GM12892 (cell line): ENCODE measurements at regions not wholly inside any gene's neighbourhood (a gene's known extent, or its start where the extent isn't known, plus 50 kb on each side); places are given as distances from the start of the nearest gene placed in this dataset.
"Not testable (repeated sequence)": the region's sequence is repeated elsewhere in the genome, so short reads cannot be mapped to it uniquely, and the experiment has no call there.

Source experiments
- DNase-seq: peaks from one replicate; pipeline ENCODE4 v3.0.0; 2011; ENCODE audit not compliant: insufficient read length
- FAIRE-seq: peaks from 2 replicates; lab custom pipeline; 2011; peaks lifted over from hg19 to GRCh38; lab: Jason Lieb, UNC
- POLR2A ChIP-seq: IDR thresholded peaks from 2 replicates; pipeline ENCODE4 v1.6.1; 2011; ENCODE audit warnings: low read depth, low read length, control low read depth
- POLR2AphosphoS5 ChIP-seq: IDR thresholded peaks from 2 replicates; pipeline ENCODE4 v1.6.1; 2011; ENCODE audit warnings: low read depth, low read length, control low read depth
- TAF1 ChIP-seq: IDR thresholded peaks from 2 replicates; pipeline ENCODE4 v1.6.1; 2011; ENCODE audit warnings: low read depth, mild to moderate bottlenecking, control low read depth, low read length, borderline replicate concordance

DNA sequence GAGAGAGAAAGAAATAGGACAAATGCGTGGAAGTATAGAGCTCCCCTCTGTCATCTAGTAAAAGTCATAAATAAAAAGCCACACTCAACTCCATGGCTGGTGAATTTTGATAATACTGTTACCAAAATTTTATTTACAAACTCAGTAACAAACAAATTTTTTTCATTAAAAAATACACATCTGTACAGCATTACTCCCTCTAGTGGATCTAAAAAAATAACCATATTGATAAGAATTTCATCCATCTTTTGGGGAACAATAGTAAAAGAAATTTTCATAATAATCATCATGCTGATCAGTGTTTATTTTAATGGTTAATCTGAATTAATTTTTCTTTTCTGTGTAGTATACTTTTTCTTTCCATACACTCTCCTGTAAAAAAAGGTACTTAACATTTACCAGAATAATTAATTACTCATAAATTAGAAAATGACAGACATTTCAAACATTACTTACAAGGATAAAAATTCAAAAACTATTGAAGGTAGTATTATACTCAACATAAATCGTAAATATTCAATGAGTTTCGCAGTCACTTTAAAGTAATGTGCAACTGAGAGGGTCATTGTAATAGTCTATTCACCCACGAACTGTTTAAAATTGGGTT lies 173.5 kb upstream of the LSM14A start:
- FAIRE-seq = no peak
- TF ChIP-seq TAF1 = no peak
- TF ChIP-seq POLR2AphosphoS5 = no peak
- no peak for TF ChIP-seq POLR2A
- DNase-seq = no peak

DNA sequence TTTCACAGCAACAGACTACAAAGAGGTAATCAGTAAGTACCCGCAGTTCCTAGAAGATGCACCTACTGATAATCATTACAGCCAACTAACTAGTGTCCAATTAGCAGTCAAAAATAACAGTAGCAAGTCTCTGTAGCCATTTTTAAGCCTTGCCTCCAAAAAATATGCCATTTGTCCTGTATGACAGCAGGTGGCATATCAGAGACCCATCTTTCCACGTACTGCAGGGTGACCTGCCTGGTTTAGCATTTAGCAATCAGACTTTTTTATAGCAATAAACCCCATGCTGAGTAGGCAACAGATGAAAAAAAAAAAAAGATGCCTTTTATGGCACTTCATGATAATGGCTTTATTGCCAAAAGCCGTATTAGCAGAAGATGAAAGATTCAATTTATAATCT lies 155.3 kb upstream of the LSM14A start:
- no peak for DNase-seq
- TF ChIP-seq POLR2AphosphoS5 (no peak), POLR2A (no peak), TAF1 (no peak)
- no peak for FAIRE-seq

DNA sequence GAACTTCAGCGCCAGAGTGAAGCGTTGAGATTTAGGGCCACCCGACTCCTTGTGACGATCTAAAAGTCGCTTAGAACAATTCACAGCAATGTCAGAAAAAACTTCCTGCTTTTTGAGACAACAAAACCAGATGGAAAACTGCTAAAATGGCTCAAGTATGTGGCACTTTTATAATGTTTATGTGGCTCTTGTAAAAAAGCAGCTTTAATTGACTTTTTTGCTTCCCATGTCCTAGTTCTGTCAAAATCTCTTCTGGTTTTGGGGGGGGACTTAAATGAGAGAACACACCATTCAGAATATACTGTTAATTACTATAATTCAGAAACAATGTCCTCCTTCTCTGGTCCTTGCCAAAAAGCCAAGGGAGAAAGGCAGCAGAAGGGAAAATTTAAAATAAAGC lies 154.7 kb upstream of the LSM14A start:
- DNase-seq = no peak
- no peak for FAIRE-seq
- no peak for TF ChIP-seq POLR2AphosphoS5
- TF ChIP-seq POLR2A = no peak
- TF ChIP-seq TAF1 = no peak

DNA sequence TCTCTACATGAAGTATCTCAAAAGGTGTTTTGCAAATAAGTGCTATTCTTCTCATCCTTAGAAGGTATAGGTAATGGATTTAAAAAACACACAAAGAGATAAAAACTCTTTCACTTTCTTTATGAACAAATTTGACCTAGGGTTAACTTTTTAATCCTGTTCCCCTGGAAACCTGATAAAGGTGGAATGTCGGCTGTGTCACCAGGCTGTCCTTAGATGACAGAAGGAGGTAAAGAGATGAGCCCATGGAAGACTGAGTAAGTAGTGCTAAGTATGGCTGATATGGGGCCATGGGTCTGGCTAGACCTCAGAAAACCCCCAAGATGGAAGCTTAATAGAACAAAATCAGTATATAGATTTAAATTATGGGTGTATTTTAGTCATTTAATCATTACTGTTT lies 153.8 kb upstream of the LSM14A start:
- FAIRE-seq (no peak), DNase-seq (no peak)
- TF ChIP-seq POLR2A = no peak
- TF ChIP-seq TAF1 = no peak
- TF ChIP-seq POLR2AphosphoS5 = no peak

DNA sequence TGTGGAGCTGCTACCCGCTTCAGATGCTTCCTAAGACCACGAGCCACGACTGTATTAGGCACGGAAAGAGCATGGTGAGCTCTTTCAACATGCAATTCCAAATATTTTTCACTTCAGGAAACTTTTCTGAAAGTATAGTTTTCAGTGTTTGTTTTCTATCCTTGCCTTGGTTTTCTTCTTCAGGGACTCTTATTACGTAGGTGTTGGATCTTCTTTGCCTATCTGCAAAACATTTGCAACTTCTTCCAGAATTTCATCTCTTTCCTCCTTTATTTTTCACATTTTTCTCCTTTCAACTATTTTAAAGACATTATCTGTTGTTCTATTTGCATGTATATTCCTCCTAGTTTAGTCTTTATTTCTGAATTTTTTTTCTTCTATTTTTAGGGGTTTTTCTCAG lies 148.9 kb upstream of the LSM14A start:
- DNase-seq = no peak
- no peak for FAIRE-seq
- TF ChIP-seq POLR2AphosphoS5 (no peak), TAF1 (no peak), POLR2A (no peak)

DNA sequence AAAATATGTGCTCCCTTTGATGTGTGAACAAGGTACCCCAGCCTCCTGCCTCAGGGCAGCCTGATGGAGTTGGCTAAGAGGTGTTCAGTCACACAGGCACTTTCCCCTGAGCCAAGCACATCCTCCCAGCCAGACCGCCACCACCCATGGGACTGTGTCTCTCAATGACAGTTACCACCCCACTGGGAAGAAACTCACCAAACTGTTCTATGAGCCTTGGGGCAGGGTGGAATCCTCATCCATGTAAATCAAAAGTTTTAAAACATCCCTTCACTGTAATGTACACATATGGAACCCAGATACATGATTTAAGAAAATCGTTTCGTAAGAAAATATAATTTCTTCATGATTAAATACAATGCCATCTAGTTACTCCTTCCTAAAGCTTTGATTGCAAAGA lies 138.4 kb upstream of the LSM14A start:
- no peak for FAIRE-seq
- TF ChIP-seq POLR2A (no peak), POLR2AphosphoS5 (no peak), TAF1 (no peak)
- no peak for DNase-seq

DNA sequence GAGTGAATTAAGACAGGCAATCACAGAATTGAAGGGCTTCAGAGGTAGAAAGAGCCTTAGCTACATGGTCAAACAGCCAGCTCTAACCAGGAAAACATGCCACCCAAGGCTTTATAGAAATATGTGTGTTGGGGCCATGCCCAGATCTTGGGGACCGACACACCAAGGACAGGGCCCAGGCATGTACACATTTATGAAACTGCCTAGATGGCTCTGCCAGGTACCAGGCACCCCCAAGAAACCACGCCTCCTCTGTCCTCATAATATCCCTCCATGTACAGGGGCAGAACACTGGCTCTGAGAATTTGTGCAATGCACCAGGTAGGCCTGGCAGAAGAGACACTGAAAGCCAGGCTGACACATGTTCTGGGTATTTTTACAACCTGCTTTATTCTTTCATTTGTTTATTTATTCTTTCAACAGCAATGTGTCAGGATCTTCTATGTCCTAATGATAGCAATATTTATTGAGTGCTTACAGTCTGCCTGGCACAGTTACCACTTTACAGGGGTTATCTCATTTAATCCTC lies 137.9 kb upstream of the LSM14A start:
- DNase-seq (no peak), FAIRE-seq (no peak)
- no peak for TF ChIP-seq POLR2A
- no peak for TF ChIP-seq POLR2AphosphoS5
- no peak for TF ChIP-seq TAF1

DNA sequence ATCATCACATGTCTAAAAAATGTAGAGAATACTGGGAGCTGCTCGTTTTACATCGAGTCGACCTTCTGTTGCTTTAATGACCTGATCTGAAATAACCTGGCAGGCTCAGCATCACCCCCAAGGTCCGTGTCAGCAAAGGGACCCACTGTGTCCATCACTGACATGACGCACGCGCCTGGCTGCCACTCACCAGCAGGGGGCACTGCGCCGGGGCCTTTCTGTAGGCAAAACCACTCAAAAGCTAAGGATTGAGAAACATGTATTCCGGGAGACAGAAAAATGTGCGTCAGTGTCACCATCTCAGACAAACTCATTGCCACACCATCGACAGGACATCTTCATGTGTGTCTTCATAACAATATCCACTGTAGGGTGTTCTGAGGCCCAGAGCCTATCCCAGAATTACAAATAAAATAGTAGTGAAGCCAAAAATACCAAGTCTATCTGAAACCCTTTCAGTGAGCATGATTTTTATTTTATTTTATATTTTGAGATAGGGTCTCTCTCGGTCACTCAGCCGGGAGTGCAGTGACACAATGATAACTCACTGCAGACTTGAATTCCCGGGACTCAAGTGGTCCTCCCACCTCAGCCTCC lies 130.3 kb upstream of the LSM14A start:
- DNase-seq (peak; percentile 32), FAIRE-seq (peak; percentile 17)
- TF ChIP-seq TAF1 (no peak), POLR2A (no peak), POLR2AphosphoS5 (no peak)

DNA sequence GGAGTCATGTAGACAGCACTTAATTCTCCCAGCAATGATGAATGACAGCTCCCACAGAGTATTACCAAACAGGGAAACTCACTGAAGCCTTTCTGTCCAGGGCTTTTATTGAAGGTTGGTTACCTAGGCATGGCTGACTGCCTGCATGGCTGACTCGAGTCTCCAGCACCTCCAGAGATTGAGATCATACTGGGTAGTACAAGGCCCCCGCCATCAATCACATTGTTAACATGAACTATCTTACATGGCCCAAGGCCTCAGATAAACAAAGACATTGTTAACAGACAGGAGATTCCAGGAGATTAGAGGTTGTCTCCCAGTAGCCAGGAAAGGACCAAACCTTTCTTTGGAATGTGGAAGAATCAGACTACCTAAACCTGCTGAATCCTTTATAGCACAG lies 128.3 kb upstream of the LSM14A start:
- DNase-seq (no peak), FAIRE-seq (no peak)
- TF ChIP-seq POLR2AphosphoS5 (no peak), POLR2A (no peak), TAF1 (no peak)

DNA sequence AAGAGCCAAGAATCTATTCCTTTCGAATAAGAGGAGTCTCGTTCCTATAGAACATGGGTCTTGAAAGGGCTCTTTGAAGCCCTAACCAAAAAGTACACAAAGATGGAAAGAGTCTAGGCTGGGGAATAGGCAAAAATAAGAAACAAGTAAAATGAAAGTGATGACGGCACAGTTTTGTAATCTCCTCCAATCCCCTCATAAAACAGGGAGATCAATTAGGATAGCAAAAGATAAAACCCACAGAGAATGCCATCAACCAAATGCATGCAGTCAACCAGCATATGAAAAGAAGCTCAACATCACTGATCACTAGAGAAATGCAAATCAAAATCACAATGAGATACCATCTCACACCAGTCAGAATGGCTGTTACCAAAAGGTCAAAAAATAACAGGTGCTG lies 122.4 kb upstream of the LSM14A start:
- no peak for FAIRE-seq
- DNase-seq = no peak

DNA sequence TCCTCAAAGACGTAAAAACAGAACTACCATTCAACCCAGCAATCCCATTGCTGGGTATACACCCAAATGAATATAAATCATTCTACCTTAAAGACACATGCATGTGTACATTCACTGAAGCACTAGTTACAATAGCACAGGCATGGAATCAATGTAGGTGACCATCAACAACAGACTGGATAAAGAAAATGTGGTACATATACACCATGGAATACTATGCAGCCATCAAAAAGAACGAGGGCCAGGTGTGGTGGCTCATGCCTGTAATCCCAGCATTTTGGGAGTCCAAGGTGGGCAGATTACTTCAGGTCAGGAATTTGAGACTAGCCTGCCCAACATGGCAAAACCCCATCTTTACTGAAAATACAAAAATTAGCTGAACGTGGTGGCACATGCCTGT lies 121.9 kb upstream of the LSM14A start:
- DNase-seq, FAIRE-seq: not testable (repeated sequence)

More for the DNA sequence above, 122.4 kb upstream of the LSM14A start:
- TF ChIP-seq POLR2AphosphoS5 = no peak
- no peak for TF ChIP-seq TAF1
- TF ChIP-seq POLR2A = no peak

DNA sequence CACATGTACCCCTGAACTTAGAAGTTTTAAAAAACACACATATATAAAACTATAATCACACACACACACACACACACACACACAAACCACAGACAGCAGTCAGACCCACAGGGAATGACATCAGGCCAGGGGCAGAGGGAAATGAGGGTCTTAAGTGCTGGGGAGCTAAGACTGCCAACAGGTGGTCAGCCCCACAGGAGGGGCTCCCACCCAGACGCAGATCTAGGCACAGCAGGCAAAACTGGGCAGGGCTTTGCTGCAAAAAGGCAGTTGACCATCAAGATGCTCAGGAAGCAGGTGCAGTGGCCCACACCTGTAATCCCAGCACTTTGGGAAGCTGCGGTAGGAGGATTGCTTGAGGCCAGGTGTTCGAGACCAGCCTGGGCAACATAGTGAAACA lies 121.0 kb upstream of the LSM14A start:
- TF ChIP-seq TAF1 (no peak), POLR2A (no peak), POLR2AphosphoS5 (no peak)
- FAIRE-seq (no peak), DNase-seq (no peak)
